Activated CD8-positive, alpha-beta T cell treated with anti-CD3 and anti-CD28 coated beads for 36 hours (primary cell): ENCODE measurements at regions not wholly inside any gene's neighbourhood (a gene's known extent, or its start where the extent isn't known, plus 50 kb on each side); places are given as distances from the start of the nearest gene placed in this dataset.

Experiments used
- ATAC-seq: fragments of 200-7000 bp; cut with Tn5 transposase; one replicate; pipeline ENCODE4 v1.10.0; 2021; ENCODE audit warnings: mild to moderate bottlenecking, moderate library complexity
- CTCF ChIA-PET: fragments of 350-600 bp; sonication (Branson Sonifier 250); formaldehyde crosslinking; loops from one replicate; lab custom pipeline; 2021; ENCODE audit warnings: antibody characterized with exemption; lab: Charles Lee
- POLR2A ChIA-PET: fragments of 350-600 bp; sonication (Branson Sonifier 250); formaldehyde crosslinking; loops from one replicate; lab custom pipeline; 2021; ENCODE audit warnings: antibody characterized with exemption; lab: Charles Lee
- DNase-seq: peaks from one replicate; pipeline ENCODE4 v3.0.0-alpha.2; 2020
- H3K27ac Mint-ChIP-seq: one replicate; pipeline ENCODE4 v1.8.0; 2021; ENCODE audit warnings: mild to moderate bottlenecking, mixed read lengths
- H3K27me3 Mint-ChIP-seq: one replicate; pipeline ENCODE4 v1.8.0; 2021; ENCODE audit warnings: mixed read lengths
- H3K36me3 Mint-ChIP-seq: one replicate; pipeline ENCODE4 v1.8.0; 2021; ENCODE audit warnings: low read depth, mixed read lengths
- H3K4me1 Mint-ChIP-seq: one replicate; pipeline ENCODE4 v1.8.0; 2021; ENCODE audit warnings: low read depth, mixed read lengths
- H3K4me3 Mint-ChIP-seq: one replicate; pipeline ENCODE4 v1.8.0; 2021; ENCODE audit warnings: mild to moderate bottlenecking, moderate library complexity, mixed read lengths
- H3K9me3 Mint-ChIP-seq: one replicate; pipeline ENCODE4 v1.8.0; 2021; ENCODE audit warnings: mixed read lengths
- CTCF ChIP-seq: fragments of 200-600 bp; IDR thresholded peaks from one replicate; pipeline ENCODE4 v1.8.0; 2022; ENCODE audit warnings: antibody characterized with exemption, mild to moderate bottlenecking
- intact Hi-C: fragments of 100-400 bp; cut with micrococcal nuclease; formaldehyde crosslinking; loops from one replicate; pipeline ENCODE4 v1.10.0; 2022

- H3K27me3 Mint-ChIP-seq = no peaks in the 10 kb centered on the region
- CTCF ChIA-PET = no interaction called here
- H3K4me3 Mint-ChIP-seq = no peak overlapping the region
- TF ChIP-seq CTCF = no peak
- intact Hi-C loops = no loop called here
- H3K36me3 Mint-ChIP-seq = no peaks in the 10 kb centered on the region
- H3K4me1 Mint-ChIP-seq = peaks cover 7% of the 10 kb centered on the region
- DNase-seq = no peak
- no peak overlapping the region for H3K27ac Mint-ChIP-seq
- ATAC-seq = no peak
- H3K9me3 Mint-ChIP-seq = no peaks in the 10 kb centered on the region
- POLR2A ChIA-PET = no interaction called here
These were observed 110.1 kb upstream of the NRIP1 start for GRCh38 chr21:15174923-15175322.

GRCh38 chr21:15182731-15183130, 117.9 kb upstream of the NRIP1 start:
- no peaks in the 10 kb centered on the region for H3K36me3 Mint-ChIP-seq
- no peaks in the 10 kb centered on the region for H3K27me3 Mint-ChIP-seq
- ChIA-PET POLR2A (no interaction called here), CTCF (no interaction called here)
- intact Hi-C loops = no loop called here
- no peaks in the 10 kb centered on the region for H3K9me3 Mint-ChIP-seq
- H3K27ac Mint-ChIP-seq = no peak overlapping the region
- no peak for DNase-seq
- no peak for ATAC-seq
- H3K4me1 Mint-ChIP-seq = no peaks in the 10 kb centered on the region
- no peak overlapping the region for H3K4me3 Mint-ChIP-seq
- no peak for TF ChIP-seq CTCF

GRCh38 chr21:15183813-15184257, 119.0 kb upstream of the NRIP1 start:
- DNase-seq = no peak
- ATAC-seq = no peak
- H3K36me3 Mint-ChIP-seq = no peaks in the 10 kb centered on the region

GRCh38 chr21:15190412-15190811, 125.6 kb upstream of the NRIP1 start:
- ChIA-PET CTCF (no interaction called here), POLR2A (no interaction called here)
- no peak overlapping the region for H3K27ac Mint-ChIP-seq
- no peaks in the 10 kb centered on the region for H3K9me3 Mint-ChIP-seq
- ATAC-seq (no peak), DNase-seq (no peak)
- TF ChIP-seq CTCF = no peak
- intact Hi-C loops = no loop called here
- no peaks in the 10 kb centered on the region for H3K36me3 Mint-ChIP-seq
- H3K4me1 Mint-ChIP-seq = no peaks in the 10 kb centered on the region
- no peak overlapping the region for H3K4me3 Mint-ChIP-seq
- H3K27me3 Mint-ChIP-seq = peaks cover 2% of the 10 kb centered on the region

More at GRCh38 chr21:15183813-15184257, 119.0 kb upstream of the NRIP1 start:
- H3K27ac Mint-ChIP-seq = no peak overlapping the region
- CTCF ChIA-PET = no interaction called here
- no peak for TF ChIP-seq CTCF
- no peaks in the 10 kb centered on the region for H3K27me3 Mint-ChIP-seq
- no peaks in the 10 kb centered on the region for H3K9me3 Mint-ChIP-seq
- no peak overlapping the region for H3K4me3 Mint-ChIP-seq
- H3K4me1 Mint-ChIP-seq = no peaks in the 10 kb centered on the region
- POLR2A ChIA-PET = no interaction called here
- intact Hi-C loops = no loop called here

GRCh38 chr21:15190837-15191236, 126.0 kb upstream of the NRIP1 start:
- POLR2A ChIA-PET = no interaction called here
- Mint-ChIP-seq H3K36me3 (no peaks in the 10 kb centered on the region), H3K4me1 (no peaks in the 10 kb centered on the region), H3K4me3 (no peak overlapping the region), H3K27ac (no peak overlapping the region), H3K9me3 (no peaks in the 10 kb centered on the region), H3K27me3 (peaks cover 2% of the 10 kb centered on the region)
- ATAC-seq (no peak), DNase-seq (no peak)
- CTCF ChIA-PET = no interaction called here
- TF ChIP-seq CTCF = no peak
- intact Hi-C loops = no loop called here
